ENCODE measurements at regions not wholly inside any gene's neighbourhood (a gene's known extent, or its start where the extent isn't known, plus 50 kb on each side); places are given as distances from the start of the nearest gene placed in this dataset.

DNA sequence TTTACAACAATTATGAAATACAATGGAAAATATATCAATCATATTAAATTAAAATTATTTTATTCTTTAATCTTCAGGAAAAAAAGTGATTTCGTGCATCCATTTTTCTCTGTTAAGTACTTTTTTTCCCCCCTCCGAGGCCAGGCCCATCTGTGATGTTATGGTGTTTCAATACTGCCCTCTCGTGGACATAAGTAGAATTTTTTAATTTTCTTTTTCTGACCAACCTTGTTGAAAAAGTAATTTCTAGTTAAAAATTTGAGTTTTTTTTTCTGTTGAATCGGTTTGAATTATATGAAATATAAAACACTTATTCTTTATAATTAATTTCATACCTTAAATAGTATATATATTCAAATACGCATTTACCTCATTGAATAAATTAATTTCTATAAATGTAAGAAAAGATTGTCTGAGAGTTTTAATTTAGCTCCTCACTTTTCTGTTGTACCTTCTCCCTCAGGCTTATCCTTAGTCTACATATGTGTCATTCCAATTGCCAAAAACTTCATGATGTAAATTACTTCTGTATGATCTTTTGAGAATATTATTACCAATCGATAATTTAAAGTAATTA is 175.8 kb upstream of the TECRL start:
- WGBS, 2 donors: 28 to 32% methylated on average over 6 of the region's 6 CpGs
- no peaks in the 10 kb centered on the region for H3K9me3 ChIP-seq
- no peak overlapping the region for H3K27ac ChIP-seq
- peaks cover 0 to 9% (median 0%) of the 10 kb centered on the region in 4 donors for H3K4me1 ChIP-seq
- intact Hi-C loops (cut with DNase I): no loop called here
- DNase-seq: no peak
- no peaks in the 10 kb centered on the region for H3K27me3 ChIP-seq
- TF ChIP-seq, protein P1, sequence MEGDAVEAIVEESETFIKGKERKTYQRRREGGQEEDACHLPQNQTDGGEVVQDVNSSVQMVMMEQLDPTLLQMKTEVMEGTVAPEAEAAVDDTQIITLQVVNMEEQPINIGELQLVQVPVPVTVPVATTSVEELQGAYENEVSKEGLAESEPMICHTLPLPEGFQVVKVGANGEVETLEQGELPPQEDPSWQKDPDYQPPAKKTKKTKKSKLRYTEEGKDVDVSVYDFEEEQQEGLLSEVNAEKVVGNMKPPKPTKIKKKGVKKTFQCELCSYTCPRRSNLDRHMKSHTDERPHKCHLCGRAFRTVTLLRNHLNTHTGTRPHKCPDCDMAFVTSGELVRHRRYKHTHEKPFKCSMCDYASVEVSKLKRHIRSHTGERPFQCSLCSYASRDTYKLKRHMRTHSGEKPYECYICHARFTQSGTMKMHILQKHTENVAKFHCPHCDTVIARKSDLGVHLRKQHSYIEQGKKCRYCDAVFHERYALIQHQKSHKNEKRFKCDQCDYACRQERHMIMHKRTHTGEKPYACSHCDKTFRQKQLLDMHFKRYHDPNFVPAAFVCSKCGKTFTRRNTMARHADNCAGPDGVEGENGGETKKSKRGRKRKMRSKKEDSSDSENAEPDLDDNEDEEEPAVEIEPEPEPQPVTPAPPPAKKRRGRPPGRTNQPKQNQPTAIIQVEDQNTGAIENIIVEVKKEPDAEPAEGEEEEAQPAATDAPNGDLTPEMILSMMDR (IDR thresholded peaks at IDR 0.05): peak in 2 of 4 experiments; percentile 43 to 51
- no peak for TF ChIP-seq EP300 (IDR thresholded peaks at IDR 0.05)
- no peak overlapping the region for H3K4me3 ChIP-seq
- H3K36me3 ChIP-seq: no peaks in the 10 kb centered on the region

DNA sequence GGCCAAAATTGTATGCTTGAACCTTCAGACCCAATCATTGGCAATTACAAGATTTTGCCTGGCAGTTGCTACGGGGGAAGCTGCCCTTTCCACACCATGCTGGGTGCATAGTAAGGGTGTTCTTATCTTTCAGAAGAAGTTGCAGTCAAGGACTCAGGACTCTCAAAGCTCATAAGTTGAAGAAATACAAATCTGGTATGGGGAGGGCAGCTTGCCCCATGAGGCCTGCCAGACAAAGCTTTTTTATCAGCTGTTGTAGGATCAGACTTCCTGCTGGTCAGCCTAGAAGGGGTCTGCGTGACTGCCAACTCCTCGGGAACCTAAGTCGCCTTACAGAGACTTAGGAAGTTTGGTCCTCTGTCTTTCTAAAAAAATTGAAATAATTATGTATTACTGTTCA is 174.9 kb upstream of the TECRL start:
- no peak for DNase-seq
- 81 to 87% methylated on average over 4 of the region's 4 CpGs for WGBS, 2 donors
- TF ChIP-seq, protein P1 (IDR thresholded peaks at IDR 0.05): no peak
- TF ChIP-seq POLR2AphosphoS5 (IDR thresholded peaks at IDR 0.05) (no peak), EP300 (IDR thresholded peaks at IDR 0.05) (no peak)
- Histone ChIP-seq H3K4me1 (peaks cover 0 to 9% (median 0%) of the 10 kb centered on the region in 4 donors), H3K36me3 (no peaks in the 10 kb centered on the region), H3K4me3 (no peak overlapping the region), H3K9me3 (no peaks in the 10 kb centered on the region), H3K27ac (no peak overlapping the region), H3K27me3 (no peaks in the 10 kb centered on the region)
- intact Hi-C loops (cut with DNase I): no loop called here

DNA sequence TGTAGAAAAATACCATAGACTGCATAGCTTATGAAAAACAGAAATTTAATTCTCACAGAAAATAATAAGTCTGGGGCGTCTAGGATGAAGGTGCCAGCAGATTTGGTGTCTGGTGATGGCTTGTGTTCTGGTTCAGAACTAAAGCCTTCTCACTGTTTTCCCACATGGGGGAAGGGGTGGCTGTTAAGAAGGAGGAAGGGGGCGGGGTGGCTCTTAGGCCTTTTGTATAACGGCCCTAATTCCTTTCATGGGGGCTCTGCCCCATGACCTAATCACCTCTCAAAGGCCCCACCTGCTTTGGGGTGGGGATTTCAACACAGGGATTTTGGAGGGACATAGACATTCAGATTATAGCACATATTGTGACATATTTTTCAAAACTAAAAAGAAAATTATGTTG is 173.2 kb upstream of the TECRL start:
- peaks cover 0 to 9% (median 0%) of the 10 kb centered on the region in 4 donors for H3K4me1 ChIP-seq
- 56 to 60% methylated on average over 3 of the region's 3 CpGs for WGBS, 2 donors
- H3K4me3 ChIP-seq: no peak overlapping the region
- H3K36me3 ChIP-seq: no peaks in the 10 kb centered on the region
- intact Hi-C loops (cut with DNase I): no loop called here
- no peaks in the 10 kb centered on the region for H3K9me3 ChIP-seq
- no peak for TF ChIP-seq POLR2A (IDR thresholded peaks at IDR 0.05)
- no peak for TF ChIP-seq POLR2AphosphoS5 (IDR thresholded peaks at IDR 0.05)
- no peak for TF ChIP-seq EP300 (IDR thresholded peaks at IDR 0.05)
- TF ChIP-seq, protein P1 (IDR thresholded peaks at IDR 0.05): no peak
- H3K27ac ChIP-seq: no peak overlapping the region
- no peak for DNase-seq
- no peaks in the 10 kb centered on the region for H3K27me3 ChIP-seq

DNA sequence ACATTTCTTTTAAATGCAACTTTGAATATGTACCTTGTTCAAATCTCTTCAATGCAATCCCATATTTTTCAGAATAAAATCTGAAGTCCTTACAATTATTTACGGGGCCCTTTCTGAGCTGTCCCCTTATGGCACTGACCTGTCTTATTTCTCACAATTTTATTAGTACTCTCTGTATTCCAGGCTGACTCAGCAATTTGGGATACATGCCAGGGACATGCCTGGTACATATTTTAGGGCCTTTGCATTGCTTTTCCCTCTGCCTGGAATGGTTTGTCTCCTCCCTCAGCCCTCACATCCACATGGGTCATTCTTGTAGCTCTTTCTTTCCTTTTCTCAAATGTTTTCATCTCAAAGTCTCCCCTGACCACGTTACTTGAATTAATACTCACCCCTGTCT is 172.2 kb upstream of the TECRL start:
- intact Hi-C loops (cut with DNase I): no loop called here
- no peaks in the 10 kb centered on the region for H3K9me3 ChIP-seq
- no peaks in the 10 kb centered on the region for H3K36me3 ChIP-seq
- peaks cover 0 to 9% (median 0%) of the 10 kb centered on the region in 4 donors for H3K4me1 ChIP-seq
- H3K4me3 ChIP-seq: no peak overlapping the region
- no peak for DNase-seq
- H3K27me3 ChIP-seq: no peaks in the 10 kb centered on the region
- H3K27ac ChIP-seq: no peak overlapping the region
- WGBS, 2 donors: 65 to 77% methylated on average over 2 of the region's 2 CpGs
- TF ChIP-seq POLR2AphosphoS5 (IDR thresholded peaks at IDR 0.05) (peak in 1 of 4 donors; percentile 15), POLR2A (IDR thresholded peaks at IDR 0.05) (no peak), EP300 (IDR thresholded peaks at IDR 0.05) (peak in 1 of 4 donors; percentile 8)
- TF ChIP-seq, protein P1 (IDR thresholded peaks at IDR 0.05): no peak

DNA sequence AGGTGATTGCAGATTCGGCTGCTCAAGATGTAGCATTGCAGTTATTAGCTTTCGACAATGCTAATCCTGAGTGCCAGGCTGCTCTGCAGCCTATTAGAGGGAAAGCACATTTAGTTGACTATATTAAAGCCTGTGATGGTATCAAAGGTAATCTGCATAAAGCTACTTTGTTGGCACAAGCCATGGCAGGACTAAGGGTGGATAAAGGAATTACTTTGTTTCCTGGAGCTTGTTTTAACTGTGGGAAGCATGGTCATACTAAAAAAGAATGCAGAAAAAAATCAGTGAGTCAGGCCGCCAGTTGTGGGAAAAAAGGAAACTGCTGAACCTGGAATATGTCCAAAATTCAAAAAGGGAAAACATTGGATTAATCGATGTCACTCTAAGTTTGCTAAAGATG is 154.9 kb upstream of the TECRL start:
- TF ChIP-seq POLR2AphosphoS5 (IDR thresholded peaks at IDR 0.05) (no peak), POLR2A (IDR thresholded peaks at IDR 0.05) (no peak), EP300 (IDR thresholded peaks at IDR 0.05) (no peak)
- TF ChIP-seq, protein P1 (IDR thresholded peaks at IDR 0.05): no peak

More for the DNA sequence above, 154.9 kb upstream of the TECRL start:
- H3K27me3 ChIP-seq: no peaks in the 10 kb centered on the region
- no peak overlapping the region for H3K27ac ChIP-seq
- WGBS, 2 donors: 51 to 53% methylated on average over 4 of the region's 4 CpGs
- H3K4me3 ChIP-seq: no peak overlapping the region
- intact Hi-C loops (cut with DNase I): no loop called here
- DNase-seq: no peak
- H3K9me3 ChIP-seq: no peaks in the 10 kb centered on the region
- no peaks in the 10 kb centered on the region for H3K36me3 ChIP-seq
- no peaks in the 10 kb centered on the region for H3K4me1 ChIP-seq
